ENCODE measurements at regions not wholly inside any gene's neighbourhood (a gene's known extent, or its start where the extent isn't known, plus 50 kb on each side); places are given as distances from the start of the nearest gene placed in this dataset.

DNA sequence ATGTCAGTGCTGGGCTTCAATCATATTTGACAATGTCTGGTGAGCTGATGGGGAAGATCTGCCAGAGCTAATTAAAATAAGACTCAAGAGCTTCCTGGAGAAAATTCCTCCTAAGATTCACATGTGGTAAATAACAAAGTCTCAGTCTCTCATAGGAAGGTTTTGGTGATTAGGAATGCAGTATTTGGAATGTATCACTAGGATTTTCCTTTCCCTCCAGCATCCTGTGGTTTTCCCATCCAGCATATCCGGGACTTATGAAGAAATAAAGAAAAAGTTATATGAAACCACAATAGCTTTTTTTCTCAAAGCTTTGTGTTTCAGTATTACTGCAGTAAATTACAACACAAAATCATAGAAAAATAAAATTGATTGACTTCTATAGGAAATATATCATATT, 1597.1 kb downstream of the ADGRL3 start:
- no peak overlapping the region for H3K27ac ChIP-seq
- TF ChIP-seq, protein P1, sequence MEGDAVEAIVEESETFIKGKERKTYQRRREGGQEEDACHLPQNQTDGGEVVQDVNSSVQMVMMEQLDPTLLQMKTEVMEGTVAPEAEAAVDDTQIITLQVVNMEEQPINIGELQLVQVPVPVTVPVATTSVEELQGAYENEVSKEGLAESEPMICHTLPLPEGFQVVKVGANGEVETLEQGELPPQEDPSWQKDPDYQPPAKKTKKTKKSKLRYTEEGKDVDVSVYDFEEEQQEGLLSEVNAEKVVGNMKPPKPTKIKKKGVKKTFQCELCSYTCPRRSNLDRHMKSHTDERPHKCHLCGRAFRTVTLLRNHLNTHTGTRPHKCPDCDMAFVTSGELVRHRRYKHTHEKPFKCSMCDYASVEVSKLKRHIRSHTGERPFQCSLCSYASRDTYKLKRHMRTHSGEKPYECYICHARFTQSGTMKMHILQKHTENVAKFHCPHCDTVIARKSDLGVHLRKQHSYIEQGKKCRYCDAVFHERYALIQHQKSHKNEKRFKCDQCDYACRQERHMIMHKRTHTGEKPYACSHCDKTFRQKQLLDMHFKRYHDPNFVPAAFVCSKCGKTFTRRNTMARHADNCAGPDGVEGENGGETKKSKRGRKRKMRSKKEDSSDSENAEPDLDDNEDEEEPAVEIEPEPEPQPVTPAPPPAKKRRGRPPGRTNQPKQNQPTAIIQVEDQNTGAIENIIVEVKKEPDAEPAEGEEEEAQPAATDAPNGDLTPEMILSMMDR (conservative IDR thresholded peaks at IDR 0.05), result no peak
- no peak for TF ChIP-seq ZFX (IDR thresholded peaks at IDR 0.05)

- TF ChIP-seq, protein P1 (conservative IDR thresholded peaks at IDR 0.05), result no peak
- no peak for TF ChIP-seq ZFX (IDR thresholded peaks at IDR 0.05)
- no peak overlapping the region for H3K27ac ChIP-seq
These were observed 1591.3 kb downstream of the ADGRL3 start for GRCh38 chr4:62791386-62791785.

DNA sequence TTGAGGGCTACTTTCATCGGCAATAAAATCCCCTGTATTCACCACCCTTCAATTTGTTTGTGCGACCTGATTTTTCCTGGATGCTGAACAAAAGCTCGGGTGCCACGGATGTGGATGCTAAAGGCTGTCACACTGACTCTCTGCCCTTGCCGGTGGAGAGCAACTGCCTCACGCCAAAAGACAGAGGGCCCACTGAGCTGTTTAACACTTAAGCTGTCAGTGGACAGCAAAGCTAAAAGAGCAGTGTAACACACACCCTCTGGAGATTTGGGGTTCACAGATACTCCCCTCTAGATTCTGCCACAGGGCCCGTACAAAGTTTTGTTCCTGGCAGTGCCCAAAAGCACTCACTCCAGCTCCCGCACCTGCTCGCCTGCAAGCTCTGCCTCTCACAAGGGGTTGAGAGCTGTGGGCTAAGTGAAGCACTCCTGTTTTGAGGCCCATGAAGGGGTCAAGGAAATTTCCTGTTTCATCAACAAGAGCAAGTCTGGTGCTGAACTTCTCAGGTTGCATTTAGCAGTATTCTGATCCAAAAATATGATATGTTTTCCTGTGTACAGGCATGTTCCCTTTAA, 1571.9 kb downstream of the ADGRL3 start:
- no peak overlapping the region for H3K27ac ChIP-seq
- TF ChIP-seq, protein P1 (conservative IDR thresholded peaks at IDR 0.05), result no peak
- TF ChIP-seq ZFX (IDR thresholded peaks at IDR 0.05), result no peak

DNA sequence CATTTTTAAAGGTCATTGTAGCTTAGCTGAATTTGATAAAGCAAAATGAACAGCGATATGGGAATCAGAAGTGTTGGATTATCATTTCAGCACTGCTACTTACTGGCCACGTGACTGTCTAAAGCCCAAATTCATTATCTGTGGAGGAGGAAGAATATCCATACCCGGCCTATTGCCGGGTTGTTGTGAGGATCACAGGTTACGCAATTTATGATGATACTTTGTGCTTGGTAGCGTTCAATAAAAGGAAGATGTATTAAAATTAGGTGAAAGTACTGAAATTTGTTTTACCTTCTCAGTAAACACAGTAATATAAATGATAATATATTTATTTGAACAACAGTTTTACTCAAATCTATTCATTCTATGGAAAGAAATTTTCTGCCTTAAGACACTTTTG, 1540.2 kb downstream of the ADGRL3 start:
- no peak for TF ChIP-seq ZFX (IDR thresholded peaks at IDR 0.05)
- TF ChIP-seq, protein P1 (conservative IDR thresholded peaks at IDR 0.05), result no peak
- H3K27ac ChIP-seq, result no peak overlapping the region

GRCh38 chr4:62717154-62717553, 1517.0 kb downstream of the ADGRL3 start:
- TF ChIP-seq, protein P1 (conservative IDR thresholded peaks at IDR 0.05), result no peak
- TF ChIP-seq ZFX (IDR thresholded peaks at IDR 0.05), result no peak
- H3K27ac ChIP-seq, result no peak overlapping the region

- H3K27ac ChIP-seq, result no peak overlapping the region
- TF ChIP-seq, protein P1 (conservative IDR thresholded peaks at IDR 0.05), result no peak
- no peak for TF ChIP-seq ZFX (IDR thresholded peaks at IDR 0.05)
These were observed 1511.4 kb downstream of the ADGRL3 start for GRCh38 chr4:62711575-62711974.

GRCh38 chr4:62709618-62710252, 1509.6 kb downstream of the ADGRL3 start:
- H3K27ac ChIP-seq, result no peak overlapping the region
- no peak for TF ChIP-seq ZFX (IDR thresholded peaks at IDR 0.05)
- TF ChIP-seq, protein P1 (conservative IDR thresholded peaks at IDR 0.05), result peak; percentile 73

All from C4-2B (cell line).